ENCODE measurements at regions not wholly inside any gene's neighbourhood (a gene's known extent, or its start where the extent isn't known, plus 50 kb on each side); places are given as distances from the start of the nearest gene placed in this dataset.

- no peak overlapping the region for H3K27ac ChIP-seq
- intact Hi-C loops (cut with DNase I) = no loop called here
- DNase-seq (no peak), ATAC-seq (no peak)
- no peaks in the 10 kb centered on the region for H3K27me3 ChIP-seq
- no peaks in the 10 kb centered on the region for H3K36me3 ChIP-seq
- H3K4me1 ChIP-seq = no peaks in the 10 kb centered on the region
- no peaks in the 10 kb centered on the region for H3K9me3 ChIP-seq
- TF ChIP-seq CTCF (IDR thresholded peaks at IDR 0.05) = no peak
- no peak overlapping the region for H3K4me3 ChIP-seq
Measured at GRCh38 chr1:83741348-83741747, 257.6 kb downstream of the TTLL7 start.

- H3K4me3 ChIP-seq = no peak overlapping the region
- H3K27ac ChIP-seq = no peak overlapping the region
- no peaks in the 10 kb centered on the region for H3K36me3 ChIP-seq
- TF ChIP-seq CTCF (IDR thresholded peaks at IDR 0.05) = no peak
- H3K27me3 ChIP-seq = no peaks in the 10 kb centered on the region
- H3K4me1 ChIP-seq = no peaks in the 10 kb centered on the region
- DNase-seq (no peak), ATAC-seq (no peak)
- intact Hi-C loops (cut with DNase I) = no loop called here
- H3K9me3 ChIP-seq = no peaks in the 10 kb centered on the region
Measured at GRCh38 chr1:83735526-83735925, 263.4 kb downstream of the TTLL7 start.

- no peak for TF ChIP-seq CTCF (IDR thresholded peaks at IDR 0.05)
- Histone ChIP-seq H3K9me3 (no peaks in the 10 kb centered on the region), H3K4me3 (no peak overlapping the region), H3K4me1 (no peaks in the 10 kb centered on the region), H3K36me3 (no peaks in the 10 kb centered on the region), H3K27ac (no peak overlapping the region), H3K27me3 (no peaks in the 10 kb centered on the region)
- DNase-seq (no peak), ATAC-seq (no peak)
- intact Hi-C loops (cut with DNase I) = no loop called here
Measured at GRCh38 chr1:83734420-83734819, 264.5 kb downstream of the TTLL7 start.

GRCh38 chr1:83725735-83726360 lies 273.1 kb downstream of the TTLL7 start:
- no peak for DNase-seq
- no peak for TF ChIP-seq CTCF (IDR thresholded peaks at IDR 0.05)
- no peaks in the 10 kb centered on the region for H3K27me3 ChIP-seq
- no peak for ATAC-seq
- no peaks in the 10 kb centered on the region for H3K36me3 ChIP-seq
- no peaks in the 10 kb centered on the region for H3K4me1 ChIP-seq
- no peaks in the 10 kb centered on the region for H3K9me3 ChIP-seq
- H3K27ac ChIP-seq = no peak overlapping the region
- intact Hi-C loops (cut with DNase I) = no loop called here
- no peak overlapping the region for H3K4me3 ChIP-seq

GRCh38 chr1:83718338-83718737 lies 280.6 kb downstream of the TTLL7 start:
- no peaks in the 10 kb centered on the region for H3K27me3 ChIP-seq
- no peak overlapping the region for H3K27ac ChIP-seq
- H3K9me3 ChIP-seq = no peaks in the 10 kb centered on the region
- intact Hi-C loops (cut with DNase I) = no loop called here
- H3K36me3 ChIP-seq = no peaks in the 10 kb centered on the region
- no peaks in the 10 kb centered on the region for H3K4me1 ChIP-seq
- no peak overlapping the region for H3K4me3 ChIP-seq
- no peak for ATAC-seq
- no peak for DNase-seq
- TF ChIP-seq CTCF (IDR thresholded peaks at IDR 0.05) = no peak

Data from left lung (tissue), 4 donors.